ENCODE measurements at regions not wholly inside any gene's neighbourhood (a gene's known extent, or its start where the extent isn't known, plus 50 kb on each side); places are given as distances from the start of the nearest gene placed in this dataset.

DNA sequence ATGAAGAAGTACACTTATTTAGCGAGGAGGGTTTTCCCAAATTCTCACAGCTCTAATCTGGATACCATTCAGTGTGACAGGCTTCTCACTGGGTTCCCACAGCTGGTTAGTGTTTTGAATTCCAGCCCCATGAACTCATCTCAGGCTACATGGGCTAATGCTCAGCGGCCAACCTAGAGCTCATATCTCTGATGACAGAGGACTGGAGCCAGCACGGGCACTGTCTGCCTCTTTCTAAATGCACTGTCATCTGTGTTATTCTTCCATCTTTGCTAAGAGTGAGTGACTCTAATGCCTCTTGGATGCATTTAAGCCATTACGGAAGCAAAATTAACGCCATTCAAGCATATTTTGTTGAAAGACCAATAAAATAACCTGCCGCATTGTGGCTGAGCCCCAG lies 308.9 kb upstream of the JAG1 start:
- ChIA-PET CTCF (no interaction called here), POLR2A (no interaction called here)
- Mint-ChIP-seq H3K4me1 (no peaks in the 10 kb centered on the region), H3K36me3 (ENCODE audit: low read depth) (no peaks in the 10 kb centered on the region), H3K4me3 (no peak overlapping the region), H3K9me3 (no peaks in the 10 kb centered on the region), H3K27ac (no peak overlapping the region), H3K27me3 (no peaks in the 10 kb centered on the region)
- intact Hi-C loops (cut with micrococcal nuclease), result no loop called here
- no peak for ATAC-seq (ENCODE audit: low read depth)
- DNase-seq, result no peak
- TF ChIP-seq, protein P1, sequence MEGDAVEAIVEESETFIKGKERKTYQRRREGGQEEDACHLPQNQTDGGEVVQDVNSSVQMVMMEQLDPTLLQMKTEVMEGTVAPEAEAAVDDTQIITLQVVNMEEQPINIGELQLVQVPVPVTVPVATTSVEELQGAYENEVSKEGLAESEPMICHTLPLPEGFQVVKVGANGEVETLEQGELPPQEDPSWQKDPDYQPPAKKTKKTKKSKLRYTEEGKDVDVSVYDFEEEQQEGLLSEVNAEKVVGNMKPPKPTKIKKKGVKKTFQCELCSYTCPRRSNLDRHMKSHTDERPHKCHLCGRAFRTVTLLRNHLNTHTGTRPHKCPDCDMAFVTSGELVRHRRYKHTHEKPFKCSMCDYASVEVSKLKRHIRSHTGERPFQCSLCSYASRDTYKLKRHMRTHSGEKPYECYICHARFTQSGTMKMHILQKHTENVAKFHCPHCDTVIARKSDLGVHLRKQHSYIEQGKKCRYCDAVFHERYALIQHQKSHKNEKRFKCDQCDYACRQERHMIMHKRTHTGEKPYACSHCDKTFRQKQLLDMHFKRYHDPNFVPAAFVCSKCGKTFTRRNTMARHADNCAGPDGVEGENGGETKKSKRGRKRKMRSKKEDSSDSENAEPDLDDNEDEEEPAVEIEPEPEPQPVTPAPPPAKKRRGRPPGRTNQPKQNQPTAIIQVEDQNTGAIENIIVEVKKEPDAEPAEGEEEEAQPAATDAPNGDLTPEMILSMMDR (IDR thresholded peaks at IDR 0.05), result no peak

DNA sequence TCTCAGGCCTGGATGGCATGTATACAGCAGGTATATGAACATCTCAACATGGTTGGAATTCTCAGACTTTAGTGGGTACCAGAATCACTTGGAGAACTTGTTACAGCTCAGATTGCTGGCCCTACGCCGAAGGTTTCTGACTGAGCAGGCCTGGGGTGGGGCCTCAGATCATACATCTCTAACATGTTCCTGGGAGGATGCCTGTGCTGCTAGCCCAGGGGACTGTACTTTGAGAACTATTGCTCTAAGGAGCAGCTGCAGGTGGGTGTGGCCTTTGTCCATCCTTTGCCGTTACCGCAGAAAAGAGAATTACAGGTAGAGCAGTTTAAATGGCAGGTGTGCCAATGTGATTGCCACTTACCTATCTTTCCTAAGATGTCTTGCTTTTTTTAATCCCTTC lies 310.5 kb upstream of the JAG1 start:
- Mint-ChIP-seq H3K27me3 (no peaks in the 10 kb centered on the region), H3K36me3 (ENCODE audit: low read depth) (no peaks in the 10 kb centered on the region), H3K9me3 (no peaks in the 10 kb centered on the region), H3K27ac (no peak overlapping the region), H3K4me1 (no peaks in the 10 kb centered on the region), H3K4me3 (no peak overlapping the region)
- POLR2A ChIA-PET, result no interaction called here
- CTCF ChIA-PET, result no interaction called here
- TF ChIP-seq, protein P1 (IDR thresholded peaks at IDR 0.05), result no peak
- intact Hi-C loops (cut with micrococcal nuclease), result no loop called here
- DNase-seq (no peak), ATAC-seq (ENCODE audit: low read depth) (no peak)

DNA sequence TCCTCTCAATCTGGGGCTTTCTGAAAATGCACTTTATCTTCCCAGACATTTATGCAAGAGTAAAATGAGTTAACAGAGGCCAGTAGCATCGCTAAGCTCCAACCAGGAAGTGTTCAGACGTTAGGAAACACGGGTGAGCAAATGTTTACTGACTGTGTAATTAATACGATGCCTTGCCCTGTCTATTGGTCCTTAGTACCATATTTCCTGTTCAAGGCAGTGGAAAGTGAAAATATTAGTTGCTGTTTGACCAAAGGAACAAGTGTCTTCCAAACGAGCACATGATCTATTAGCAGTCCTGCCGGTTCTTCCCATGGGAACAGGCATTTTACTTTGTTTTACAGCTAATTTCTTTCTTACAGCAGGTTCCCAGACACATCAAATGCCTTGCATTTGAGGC lies 311.1 kb upstream of the JAG1 start:
- ATAC-seq (ENCODE audit: low read depth), result no peak
- Mint-ChIP-seq H3K4me3 (no peak overlapping the region), H3K9me3 (no peaks in the 10 kb centered on the region), H3K4me1 (no peaks in the 10 kb centered on the region), H3K27ac (no peak overlapping the region), H3K36me3 (ENCODE audit: low read depth) (no peaks in the 10 kb centered on the region), H3K27me3 (no peaks in the 10 kb centered on the region)
- intact Hi-C loops (cut with micrococcal nuclease), result no loop called here
- POLR2A ChIA-PET, result no interaction called here
- CTCF ChIA-PET, result no interaction called here
- TF ChIP-seq, protein P1 (IDR thresholded peaks at IDR 0.05), result no peak
- DNase-seq, result no peak

DNA sequence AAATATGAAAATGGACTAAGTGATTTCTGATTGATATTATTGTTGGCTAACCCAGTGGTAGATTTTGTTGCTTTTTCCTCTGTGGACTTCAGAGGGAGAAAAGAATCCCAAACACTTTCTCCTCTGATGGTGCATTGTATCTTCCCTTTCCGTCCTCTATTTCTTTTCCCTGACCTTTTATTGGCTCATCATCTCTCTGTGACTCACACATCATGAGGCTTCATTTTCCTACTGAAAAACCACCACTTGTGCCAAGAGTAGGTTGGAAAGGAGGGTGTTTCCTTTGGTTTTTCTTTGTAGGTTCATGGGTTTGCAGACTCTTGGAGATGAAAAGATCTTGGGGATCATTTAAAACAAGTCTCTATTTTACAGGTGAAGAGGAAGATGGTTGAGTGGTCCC lies 311.7 kb upstream of the JAG1 start:
- ChIA-PET CTCF (no interaction called here), POLR2A (no interaction called here)
- TF ChIP-seq, protein P1 (IDR thresholded peaks at IDR 0.05), result no peak
- DNase-seq, result no peak
- H3K27ac Mint-ChIP-seq, result no peak overlapping the region
- intact Hi-C loops (cut with micrococcal nuclease), result no loop called here
- no peak for ATAC-seq (ENCODE audit: low read depth)
- H3K36me3 Mint-ChIP-seq (ENCODE audit: low read depth), result no peaks in the 10 kb centered on the region
- no peaks in the 10 kb centered on the region for H3K4me1 Mint-ChIP-seq
- H3K9me3 Mint-ChIP-seq, result no peaks in the 10 kb centered on the region
- H3K4me3 Mint-ChIP-seq, result no peak overlapping the region
- no peaks in the 10 kb centered on the region for H3K27me3 Mint-ChIP-seq

DNA sequence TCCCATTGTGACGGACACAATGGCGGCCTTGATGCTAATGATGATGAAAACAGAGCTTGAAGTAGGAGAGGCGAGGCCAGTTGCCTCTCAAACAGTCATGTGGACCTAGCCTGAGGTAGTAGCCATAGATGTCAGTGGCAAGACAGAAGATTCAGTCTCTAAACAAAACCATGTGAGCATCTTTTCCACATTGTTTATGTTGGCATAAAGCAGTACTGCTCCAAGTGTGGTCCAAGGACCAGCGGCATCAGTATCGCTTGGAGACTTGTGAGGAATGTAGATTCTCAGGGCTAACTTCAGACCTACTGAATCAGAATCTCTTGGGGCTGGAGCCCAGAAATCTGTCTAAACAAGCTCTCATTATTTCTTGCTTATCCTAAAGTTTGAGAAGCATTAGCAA lies 312.8 kb upstream of the JAG1 start:
- CTCF ChIA-PET, result no interaction called here
- H3K36me3 Mint-ChIP-seq (ENCODE audit: low read depth), result no peaks in the 10 kb centered on the region
- intact Hi-C loops (cut with micrococcal nuclease), result no loop called here
- TF ChIP-seq, protein P1 (IDR thresholded peaks at IDR 0.05), result no peak
- no peak overlapping the region for H3K27ac Mint-ChIP-seq
- no peak overlapping the region for H3K4me3 Mint-ChIP-seq
- H3K9me3 Mint-ChIP-seq, result peaks cover 4% of the 10 kb centered on the region
- ATAC-seq (ENCODE audit: low read depth) (no peak), DNase-seq (no peak)
- no peaks in the 10 kb centered on the region for H3K27me3 Mint-ChIP-seq
- POLR2A ChIA-PET, result no interaction called here
- no peaks in the 10 kb centered on the region for H3K4me1 Mint-ChIP-seq

Measured in activated B cell treated with CpG ODN at 0.5 μM for 24 hours (primary cell).